ENCODE measurements at regions not wholly inside any gene's neighbourhood (a gene's known extent, or its start where the extent isn't known, plus 50 kb on each side); places are given as distances from the start of the nearest gene placed in this dataset.
"Not testable (repeated sequence)": the region's sequence is repeated elsewhere in the genome, so short reads cannot be mapped to it uniquely, and the experiment has no call there.

DNA sequence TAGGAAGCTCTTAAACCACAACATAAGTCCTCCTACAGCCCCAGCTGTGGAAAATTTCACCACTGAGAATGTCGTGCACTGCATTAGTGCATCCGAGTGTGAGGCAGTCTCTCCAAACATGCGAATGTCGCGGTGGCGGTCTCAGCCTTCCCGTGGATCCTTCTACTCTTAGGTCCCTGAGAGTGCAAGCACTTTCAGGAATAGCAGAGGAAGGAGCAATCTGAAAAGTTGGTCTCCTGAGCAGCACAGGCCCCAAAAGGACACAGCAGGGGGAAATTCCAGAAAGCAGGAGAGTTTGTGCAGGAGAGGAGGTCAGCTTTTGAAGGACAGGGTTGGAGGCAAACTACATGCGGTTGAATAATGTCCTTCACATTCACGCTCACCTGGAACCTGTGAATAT, 440.5 kb upstream of the SMIM21 start:
- DNase-seq = no peak
- intact Hi-C loops (cut with DNase I) = no loop called here

DNA sequence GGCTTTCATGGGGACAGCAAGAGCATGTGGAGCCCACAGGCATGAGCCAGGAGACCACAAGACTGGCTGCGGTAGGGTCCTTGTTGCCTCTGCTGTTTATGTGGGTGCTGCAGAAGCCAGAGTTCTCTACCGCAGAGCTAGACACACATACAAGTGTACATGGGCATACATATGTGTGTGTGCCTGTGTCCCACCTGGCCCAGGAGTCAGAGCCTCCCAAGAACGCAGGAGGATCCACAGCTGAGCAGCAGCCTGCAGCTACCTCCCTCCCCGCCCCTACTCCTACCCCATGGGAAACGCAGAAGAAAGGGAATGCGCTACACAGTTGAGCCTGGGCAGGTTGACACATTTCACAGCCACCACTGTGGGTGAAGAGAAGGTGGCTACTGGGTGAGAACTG, 438.1 kb upstream of the SMIM21 start:
- intact Hi-C loops (cut with DNase I) = no loop called here

DNA sequence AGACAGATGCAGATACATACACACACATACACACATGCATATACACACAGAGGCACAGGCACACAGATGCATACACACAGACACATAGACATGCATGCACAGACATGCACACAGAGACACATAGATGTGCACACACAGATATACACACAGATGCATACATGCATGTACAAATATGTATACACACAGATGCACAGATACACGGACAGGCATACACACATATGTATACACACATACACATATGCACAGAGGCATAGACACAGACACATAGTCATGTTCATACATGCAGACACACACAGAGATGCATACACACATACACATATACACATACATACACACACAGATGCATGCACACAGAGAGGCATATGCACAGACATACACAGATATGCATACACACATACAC, 437.3 kb upstream of the SMIM21 start:
- intact Hi-C loops (cut with DNase I) = no loop called here
- no peak for DNase-seq

More for the DNA sequence above, 438.1 kb upstream of the SMIM21 start:
- no peak for DNase-seq

DNA sequence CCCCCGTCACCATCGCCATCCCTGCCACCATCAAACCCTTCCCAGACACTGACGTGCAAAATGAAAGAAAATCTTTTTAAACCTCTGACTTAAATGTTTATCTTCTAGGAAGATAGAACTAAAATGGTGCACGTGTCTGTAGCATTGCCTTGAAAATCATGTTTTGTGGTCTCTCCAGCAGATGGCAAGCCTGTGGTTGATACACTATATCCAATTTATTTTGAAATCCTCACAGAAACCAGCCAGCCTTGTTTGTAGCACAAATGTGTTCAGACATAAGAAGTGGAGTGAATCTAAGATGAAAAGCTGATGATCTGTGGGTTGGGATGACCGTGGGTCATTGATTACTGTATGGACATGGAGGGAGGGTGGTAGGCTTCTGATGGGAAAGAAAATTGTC, 436.2 kb upstream of the SMIM21 start:
- intact Hi-C loops (cut with DNase I) = no loop called here
- DNase-seq = no peak

DNA sequence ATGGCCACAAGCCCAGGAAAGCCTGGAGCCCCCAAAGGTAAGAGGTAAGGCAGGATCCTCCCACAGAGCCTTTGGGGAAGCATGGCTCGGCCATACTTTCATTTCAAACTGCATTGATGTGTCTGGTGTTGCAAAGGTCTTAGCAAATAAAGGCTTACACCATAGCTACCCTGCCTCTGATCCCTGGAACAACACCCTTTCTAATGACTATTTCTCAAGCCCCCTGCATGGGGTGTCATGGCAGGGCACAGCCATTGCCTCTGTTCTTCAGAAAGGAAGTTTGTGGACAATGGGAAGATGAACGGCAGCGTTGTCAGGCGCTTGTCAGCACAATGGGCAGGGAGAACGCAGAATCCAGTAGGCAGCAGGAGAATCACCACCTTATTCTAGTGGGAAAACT, 435.0 kb upstream of the SMIM21 start:
- DNase-seq = no peak
- intact Hi-C loops (cut with DNase I) = no loop called here

DNA sequence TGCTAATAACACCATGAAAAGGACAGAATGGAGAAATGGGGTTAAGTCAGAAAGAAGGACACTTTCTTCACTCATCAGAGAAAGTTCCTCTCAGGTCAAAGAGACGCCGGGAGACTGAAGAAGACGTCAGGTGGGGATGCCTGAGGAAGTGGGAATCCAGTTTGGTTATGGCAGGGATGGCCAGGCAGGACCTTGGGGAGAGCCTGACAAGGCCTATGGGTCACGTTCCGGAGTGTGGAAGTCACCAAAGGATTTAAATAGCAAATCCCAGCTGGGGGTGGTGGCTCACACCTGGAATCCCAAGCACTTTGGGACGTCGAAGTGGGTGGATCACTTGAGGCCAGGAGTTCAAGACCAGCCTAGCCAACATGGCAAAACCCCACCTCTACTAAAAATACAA, 432.7 kb upstream of the SMIM21 start:
- no peak for DNase-seq
- intact Hi-C loops (cut with DNase I) = no loop called here

DNA sequence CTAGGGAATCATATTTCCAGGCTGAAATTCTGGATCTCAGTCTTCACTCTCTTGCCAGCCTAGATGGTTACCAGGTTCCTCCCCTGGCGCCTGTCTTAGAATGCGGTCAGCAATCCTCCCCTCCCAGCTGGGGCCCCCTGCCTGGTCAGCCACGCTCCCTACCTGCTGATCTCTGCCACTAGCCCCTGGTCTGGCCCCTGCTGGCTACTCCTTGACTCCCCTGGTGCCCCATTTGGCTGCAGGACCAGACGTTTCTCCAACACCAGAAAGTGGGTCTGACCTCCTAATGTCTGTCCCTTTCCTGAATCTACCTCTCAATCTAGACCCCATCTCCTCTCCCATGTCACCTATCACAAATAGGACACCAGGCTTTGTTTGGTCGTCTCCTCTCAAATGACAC, 432.0 kb upstream of the SMIM21 start:
- intact Hi-C loops (cut with DNase I) = no loop called here
- peak in 1 of 10 donors; percentile 70 for DNase-seq

DNA sequence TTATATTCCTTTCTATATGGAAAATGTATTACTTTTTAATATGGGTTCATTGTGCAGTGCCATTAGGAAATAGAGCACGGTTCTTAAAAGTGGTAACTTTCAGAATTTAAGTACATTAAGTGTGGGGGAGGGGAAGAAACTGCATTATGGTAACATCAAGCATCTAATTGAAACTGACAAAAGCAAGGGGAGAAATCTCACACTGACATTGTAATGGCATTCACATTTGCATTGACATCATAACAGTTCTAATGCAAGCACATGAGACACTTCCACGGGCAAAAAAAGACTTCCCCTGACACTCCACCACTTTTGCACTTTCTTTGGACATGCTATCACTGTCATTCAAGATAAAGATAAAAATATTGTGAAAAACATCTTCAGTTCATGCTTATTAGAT, 431.3 kb upstream of the SMIM21 start:
- no peak for DNase-seq
- intact Hi-C loops (cut with DNase I) = no loop called here

DNA sequence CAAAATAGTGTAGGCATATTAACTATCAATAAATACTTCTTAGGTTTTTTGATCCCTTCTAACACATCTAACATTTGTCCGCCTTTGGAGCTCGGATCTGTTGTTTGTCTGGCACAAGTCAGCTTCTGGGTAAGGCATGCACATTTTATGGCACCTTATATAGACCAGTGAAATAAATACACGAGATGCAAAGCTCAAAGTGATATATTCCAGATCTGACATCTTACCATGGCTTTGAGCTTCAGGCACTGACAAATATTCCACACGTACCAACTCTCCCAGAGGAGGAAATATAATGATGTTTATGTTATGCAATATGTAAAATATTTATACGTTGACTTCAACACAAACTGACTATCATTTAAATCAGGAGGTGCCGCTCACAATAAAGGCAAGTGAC, 430.1 kb upstream of the SMIM21 start:
- DNase-seq = no peak
- intact Hi-C loops (cut with DNase I) = no loop called here

DNA sequence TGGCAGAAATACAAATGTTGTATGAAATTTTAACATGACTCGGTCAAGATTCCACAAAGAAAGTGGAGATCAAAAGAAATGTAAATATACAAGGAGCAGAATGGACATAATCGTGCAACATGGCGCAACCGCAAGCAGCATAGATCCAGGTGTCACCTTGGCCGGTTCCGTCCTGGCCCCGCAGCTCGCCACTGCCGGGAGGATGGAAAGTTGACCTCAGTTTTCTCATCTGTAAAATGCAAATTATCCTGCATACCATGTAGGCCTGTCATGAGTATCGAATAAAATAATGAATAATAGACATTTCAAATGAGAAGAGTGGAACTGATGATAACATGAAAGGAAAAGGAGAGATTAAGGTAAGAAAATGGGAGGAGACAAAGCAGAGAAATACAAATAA, 427.3 kb upstream of the SMIM21 start:
- intact Hi-C loops (cut with DNase I) = no loop called here
- no peak for DNase-seq

DNA sequence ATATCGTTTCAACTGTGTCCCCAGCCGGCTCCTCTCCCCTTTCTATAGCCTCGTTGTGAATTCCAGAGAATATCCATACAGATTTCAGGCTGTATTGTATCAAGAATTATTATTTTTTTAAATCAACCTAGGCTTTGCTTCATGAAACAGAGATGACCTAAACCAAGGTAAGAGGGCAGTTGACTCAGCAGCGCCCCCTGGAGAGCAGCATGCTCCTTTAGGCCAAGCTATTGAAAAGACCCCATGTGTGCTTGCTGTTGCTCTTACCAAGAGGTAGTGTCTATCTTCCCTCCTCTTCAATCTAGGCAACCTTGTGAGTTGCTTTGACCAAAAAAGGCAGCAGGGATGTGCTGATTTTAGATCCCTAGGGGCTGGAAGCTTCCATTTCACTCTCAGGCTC, 426.7 kb upstream of the SMIM21 start:
- intact Hi-C loops (cut with DNase I) = no loop called here
- no peak for DNase-seq

DNA sequence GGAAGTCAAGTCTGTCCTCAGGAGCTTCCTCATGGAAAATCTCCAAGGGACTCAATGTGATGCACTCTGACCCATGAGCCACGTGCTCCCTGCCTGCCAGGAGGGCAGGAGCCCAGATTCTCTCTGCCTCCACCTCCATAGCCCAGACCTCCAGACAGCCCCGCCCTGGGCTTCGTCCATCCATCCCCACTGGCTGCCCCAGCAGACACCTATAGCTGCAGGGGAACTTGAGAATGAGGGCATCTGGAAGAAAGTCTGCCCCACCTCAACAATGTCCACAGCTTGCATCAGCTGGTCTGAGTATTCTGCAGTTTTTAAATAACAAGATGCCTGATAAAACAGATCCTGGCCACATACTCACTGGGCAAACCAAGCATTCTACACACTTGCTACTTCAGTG, 418.8 kb upstream of the SMIM21 start:
- intact Hi-C loops (cut with DNase I) = no loop called here
- no peak for DNase-seq

DNA sequence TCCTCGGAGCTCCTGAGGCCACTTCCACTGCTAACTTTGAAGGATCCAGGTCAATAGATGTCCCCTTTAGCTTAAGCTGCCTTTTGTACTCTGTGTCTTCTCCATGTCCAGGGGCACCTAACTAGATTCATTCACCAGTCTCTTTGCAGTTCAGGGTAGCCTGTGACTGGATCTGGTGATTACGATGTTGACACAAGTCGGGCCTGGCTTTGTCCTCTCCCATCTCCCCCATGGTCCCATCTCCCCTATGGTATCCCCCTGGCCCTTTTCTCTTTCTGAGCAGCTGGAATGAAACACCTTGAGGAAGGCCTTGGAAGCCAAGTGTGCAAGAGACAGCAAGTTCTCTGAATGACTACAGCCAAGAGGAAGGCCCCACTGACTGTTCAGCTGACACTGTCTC, 417.9 kb upstream of the SMIM21 start:
- DNase-seq = no peak
- intact Hi-C loops (cut with DNase I) = no loop called here

DNA sequence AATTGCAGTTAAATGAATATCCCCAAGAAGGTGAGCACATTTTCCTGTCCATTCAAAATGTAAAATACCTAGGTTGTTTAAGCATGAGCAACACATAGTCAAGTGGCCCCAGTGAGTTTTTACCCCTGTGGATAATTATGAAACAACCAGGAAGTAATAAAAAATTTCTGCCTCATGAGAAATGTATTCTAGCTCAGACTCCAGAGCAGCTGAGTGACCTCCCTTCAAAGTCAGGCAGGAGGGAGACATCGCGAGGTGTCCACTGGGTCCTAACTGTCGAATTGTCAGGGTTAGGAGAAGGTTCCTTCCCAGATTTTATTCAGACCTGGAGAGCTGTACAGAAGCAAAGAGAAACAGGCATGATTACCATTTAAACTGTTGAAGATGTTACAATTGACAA, 416.6 kb upstream of the SMIM21 start:
- intact Hi-C loops (cut with DNase I) = no loop called here
- no peak for DNase-seq

DNA sequence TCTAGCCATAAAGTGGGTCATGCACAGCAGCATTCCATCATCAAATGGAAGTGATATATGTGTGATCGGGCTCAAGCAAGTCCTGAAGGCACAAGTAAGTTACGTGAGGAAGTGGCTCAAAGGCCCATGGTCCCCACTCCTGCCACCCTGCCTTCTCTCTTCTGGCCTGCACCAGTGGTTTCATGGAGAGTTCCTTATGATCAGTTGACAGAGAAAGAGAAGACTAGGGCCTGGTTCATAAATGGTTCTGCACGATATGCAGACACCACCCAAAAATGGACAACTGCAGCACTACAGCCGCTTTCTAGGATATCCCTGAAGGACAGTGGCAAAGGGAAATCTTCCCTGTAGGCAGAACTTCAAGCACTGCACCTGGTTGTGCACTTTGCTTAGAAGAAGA, 412.6 kb upstream of the SMIM21 start:
- intact Hi-C loops (cut with DNase I) = no loop called here
- no peak for DNase-seq

DNA sequence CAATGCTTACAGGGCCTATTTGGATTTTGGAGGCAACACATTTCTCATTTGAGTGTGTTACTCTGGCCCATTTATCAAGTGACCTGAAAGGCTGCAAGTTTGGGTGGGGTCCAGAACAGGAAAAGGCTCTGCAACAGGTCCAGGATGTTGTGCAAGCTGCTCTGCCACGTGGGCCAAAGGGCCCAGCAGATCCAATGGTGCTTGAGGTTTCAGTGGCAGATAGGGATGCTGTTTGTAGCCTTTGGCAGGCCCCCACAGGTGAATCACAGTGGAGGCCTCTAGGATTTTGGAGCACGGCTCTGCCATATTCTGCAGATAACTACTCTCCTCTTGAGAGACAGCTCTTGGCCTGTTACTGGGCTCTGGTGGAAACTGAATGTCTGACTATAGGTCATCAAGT, 412.2 kb upstream of the SMIM21 start:
- DNase-seq; intact Hi-C loops (cut with DNase I): not testable (repeated sequence)

DNA sequence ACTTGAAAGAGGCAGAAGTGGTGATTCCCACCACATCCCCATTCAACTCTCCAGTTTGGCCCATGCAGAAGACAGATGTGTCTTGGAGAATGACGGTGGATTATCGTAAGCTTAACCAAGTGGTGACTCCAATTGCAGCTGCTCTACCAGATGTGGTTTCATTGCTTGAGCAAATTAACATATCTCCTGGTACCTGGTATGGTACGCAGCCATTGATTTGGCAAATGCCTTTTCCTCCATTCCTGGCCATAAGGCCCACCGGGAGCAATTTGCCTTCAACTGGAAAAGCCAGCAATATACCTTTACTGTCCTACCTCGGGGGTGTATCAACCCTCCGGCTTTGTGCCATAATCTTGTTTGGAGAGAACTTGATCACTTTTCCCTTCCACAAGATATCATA, 411.5 kb upstream of the SMIM21 start:
- DNase-seq = no peak

DNA sequence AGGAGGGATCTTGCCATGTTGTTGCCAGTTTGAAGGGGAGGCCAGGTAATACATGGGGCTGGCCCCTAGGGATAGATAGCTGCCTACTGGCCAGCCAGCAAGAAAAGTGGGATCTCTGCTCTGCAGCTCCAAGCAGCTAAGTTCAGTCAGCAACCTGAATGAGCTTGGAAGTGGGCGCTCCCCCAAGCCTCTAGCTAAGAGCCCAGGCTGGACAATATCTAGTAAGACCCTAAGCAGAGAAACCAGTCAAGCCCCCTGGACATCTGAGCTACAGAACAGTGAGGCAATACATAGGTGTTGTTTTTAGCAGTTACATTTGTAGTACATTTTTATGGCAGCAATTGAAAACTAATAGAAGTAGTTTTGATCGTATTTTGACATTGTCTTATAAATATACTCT, 409.8 kb upstream of the SMIM21 start:
- no peak for DNase-seq
- intact Hi-C loops (cut with DNase I) = no loop called here

More for the DNA sequence above, 411.5 kb upstream of the SMIM21 start:
- intact Hi-C loops (cut with DNase I) = no loop called here

DNA sequence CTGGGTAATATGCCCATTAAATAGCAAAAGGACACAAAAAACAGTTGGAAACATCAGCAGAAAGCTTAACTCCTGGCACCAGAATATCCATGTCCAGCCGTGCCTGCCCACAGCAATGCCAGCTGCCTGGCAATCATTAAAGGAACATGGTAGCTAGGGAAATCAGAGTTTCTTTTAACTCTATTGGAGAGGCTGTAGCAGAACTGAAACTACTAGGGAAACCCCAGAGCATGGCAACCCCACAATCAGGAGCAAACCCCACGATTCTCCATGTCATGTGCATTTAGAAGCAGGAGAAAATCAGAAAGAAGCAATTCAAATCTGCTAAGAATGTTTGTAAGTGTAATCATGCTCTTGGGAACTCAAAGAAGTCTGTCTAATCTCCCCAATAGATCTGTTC, 409.0 kb upstream of the SMIM21 start:
- intact Hi-C loops (cut with DNase I) = no loop called here
- no peak for DNase-seq

DNA sequence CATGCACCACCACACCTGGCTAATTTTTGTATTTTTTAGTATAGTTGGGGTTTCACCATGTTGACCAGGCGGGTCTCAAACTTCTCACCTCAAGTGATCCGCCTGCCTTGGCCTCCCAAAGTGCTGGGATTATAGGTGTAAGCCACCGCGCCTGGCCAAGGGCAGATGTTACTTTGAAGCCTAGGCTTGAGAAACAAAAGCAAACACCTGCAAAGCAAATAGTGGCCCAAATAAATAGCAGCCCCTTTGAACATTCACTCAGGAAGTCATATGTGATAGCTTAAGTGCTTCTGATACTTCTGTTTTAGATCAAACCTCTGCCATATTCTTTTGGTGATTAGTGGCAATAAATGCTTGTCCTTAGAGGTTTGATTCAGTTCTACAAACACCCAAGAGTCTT, 404.5 kb upstream of the SMIM21 start:
- no peak for DNase-seq
- intact Hi-C loops (cut with DNase I) = no loop called here

DNA sequence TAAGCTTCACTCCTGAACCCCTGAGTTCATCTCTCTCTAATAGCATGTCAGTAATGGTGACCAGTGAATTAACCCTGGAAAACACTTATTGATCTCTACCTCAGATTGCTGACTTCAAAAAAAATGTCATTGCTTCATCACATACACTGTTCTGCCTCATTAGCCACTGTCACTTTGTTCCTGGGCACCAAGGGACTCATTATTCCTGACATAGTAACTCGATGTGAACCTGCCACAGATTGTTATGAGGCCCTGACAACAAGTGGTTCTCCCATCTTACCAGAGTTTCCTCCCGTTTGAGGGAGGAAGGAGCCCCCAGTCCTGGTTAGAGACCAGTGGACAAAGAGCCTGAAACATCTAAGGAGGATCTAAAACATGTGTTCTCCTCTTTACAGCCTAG, 403.3 kb upstream of the SMIM21 start:
- no peak for DNase-seq

DNA sequence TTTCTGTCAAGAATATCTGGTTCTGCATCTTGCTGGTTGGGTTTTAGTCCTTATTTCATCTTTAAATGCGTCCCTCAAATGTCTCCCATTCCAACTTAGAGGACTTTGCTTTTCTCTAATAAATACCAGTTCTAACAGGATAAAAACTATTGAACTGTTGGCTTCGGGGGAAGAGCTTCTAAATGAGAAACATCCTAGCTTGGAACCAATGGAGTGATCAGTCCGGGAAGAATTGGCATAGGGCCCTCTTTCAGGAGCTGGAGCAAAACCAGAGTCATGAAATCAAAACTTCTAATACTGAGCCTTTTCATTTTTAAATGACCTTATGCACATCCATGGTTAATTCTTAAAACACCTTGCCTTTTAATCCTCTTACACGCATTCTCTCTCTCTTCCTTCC, 401.6 kb upstream of the SMIM21 start:
- no peak for DNase-seq
- intact Hi-C loops (cut with DNase I) = no loop called here

More for the DNA sequence above, 403.3 kb upstream of the SMIM21 start:
- intact Hi-C loops (cut with DNase I) = no loop called here

DNA sequence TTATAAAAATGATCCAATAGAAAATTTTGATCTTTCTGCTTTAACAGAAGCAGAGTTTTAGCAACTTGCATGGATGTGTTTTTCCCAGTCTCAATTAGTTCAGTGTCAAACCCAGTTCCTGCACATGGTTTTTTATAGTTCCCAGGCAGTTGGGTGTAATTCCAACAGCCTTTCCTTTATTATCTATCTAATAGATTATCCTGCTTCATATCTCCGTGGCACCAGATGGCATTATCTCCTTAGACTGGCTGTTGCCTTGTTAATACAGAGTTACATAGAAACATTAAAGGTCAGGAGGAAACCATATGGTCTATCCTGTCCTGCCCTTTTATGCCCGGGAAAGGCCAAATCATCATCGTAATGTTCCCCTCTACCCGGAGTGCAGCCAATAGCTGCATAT, 400.9 kb upstream of the SMIM21 start:
- DNase-seq = no peak
- intact Hi-C loops (cut with DNase I) = no loop called here

DNA sequence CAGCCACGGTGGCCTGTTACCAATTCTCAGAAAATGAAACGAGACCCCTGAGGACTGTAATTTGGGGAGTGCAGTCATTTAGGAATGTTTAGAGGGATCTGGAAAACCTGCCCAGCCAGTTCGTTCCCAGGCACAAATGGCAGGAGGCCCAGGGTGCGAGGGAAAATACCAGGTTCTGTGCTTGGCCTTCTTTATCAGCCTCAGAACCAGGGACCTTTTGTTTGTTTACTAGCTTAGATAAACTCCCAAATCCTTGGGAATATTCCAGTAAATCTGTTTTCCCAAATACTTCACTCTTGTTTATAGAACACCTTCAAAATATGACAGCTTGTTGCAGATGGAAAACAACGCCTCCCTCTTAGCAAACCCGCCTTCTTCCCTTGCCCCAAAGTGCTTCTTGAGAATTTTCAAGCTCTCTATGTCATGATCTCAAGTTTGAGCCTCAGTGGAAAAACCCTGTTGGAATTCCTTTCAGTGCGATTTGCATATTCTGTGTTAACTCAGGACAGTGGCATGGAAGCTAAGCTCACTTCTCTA, 400.3 kb upstream of the SMIM21 start:
- DNase-seq = no peak
- intact Hi-C loops (cut with DNase I) = no loop called here
